HG02870 (cell line): ENCODE measurements at regions not wholly inside any gene's neighbourhood (a gene's known extent, or its start where the extent isn't known, plus 50 kb on each side); places are given as distances from the start of the nearest gene placed in this dataset.
"Not testable (repeated sequence)": the region's sequence is repeated elsewhere in the genome, so short reads cannot be mapped to it uniquely, and the experiment has no call there.

ENCODE experiments used
- ATAC-seq: cut with Tn5 transposase; IDR thresholded peaks from one replicate; pipeline ENCODE4 v1.9.1; 2021; ENCODE audit warnings: mild to moderate bottlenecking, moderate library complexity; ENCODE audit not compliant: unreplicated experiment

- ATAC-seq: peak; percentile 58
Observed at GRCh38 chr5:152527358-152528052, 122.4 kb upstream of the NMUR2 start.

- no peak for ATAC-seq
Observed at GRCh38 chr5:152529440-152529839, 124.4 kb upstream of the NMUR2 start.

- no peak for ATAC-seq
Observed at GRCh38 chr5:152532714-152533113, 127.6 kb upstream of the NMUR2 start.

DNA sequence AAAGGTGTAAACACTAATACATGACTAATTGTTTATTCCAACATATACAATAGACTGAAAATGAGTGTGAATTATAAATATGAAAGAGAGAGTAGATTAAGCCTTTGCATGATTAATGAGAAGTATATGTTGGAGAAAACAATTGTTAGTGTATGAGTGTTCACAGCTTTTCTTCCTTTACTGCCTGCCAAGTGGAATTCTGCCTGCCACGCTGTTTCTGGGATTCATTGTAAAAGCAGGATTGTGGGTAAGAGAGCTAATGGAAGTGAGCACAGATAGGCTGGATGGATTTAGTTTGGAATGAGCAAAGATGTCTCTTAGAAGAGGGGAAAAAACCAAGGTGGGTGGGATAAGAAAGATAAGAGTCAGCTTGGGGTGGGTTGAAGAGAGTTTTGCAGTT, 129.6 kb upstream of the NMUR2 start:
- no peak for ATAC-seq

GRCh38 chr5:152542741-152543140, 137.7 kb upstream of the NMUR2 start:
- ATAC-seq: no peak

GRCh38 chr5:152546493-152546892, 141.4 kb upstream of the NMUR2 start:
- ATAC-seq: no peak

- ATAC-seq: no peak
Observed at GRCh38 chr5:152547202-152547601, 142.1 kb upstream of the NMUR2 start.

- peak; percentile 57 for ATAC-seq
Observed at GRCh38 chr5:152549709-152550108, 144.6 kb upstream of the NMUR2 start.

DNA sequence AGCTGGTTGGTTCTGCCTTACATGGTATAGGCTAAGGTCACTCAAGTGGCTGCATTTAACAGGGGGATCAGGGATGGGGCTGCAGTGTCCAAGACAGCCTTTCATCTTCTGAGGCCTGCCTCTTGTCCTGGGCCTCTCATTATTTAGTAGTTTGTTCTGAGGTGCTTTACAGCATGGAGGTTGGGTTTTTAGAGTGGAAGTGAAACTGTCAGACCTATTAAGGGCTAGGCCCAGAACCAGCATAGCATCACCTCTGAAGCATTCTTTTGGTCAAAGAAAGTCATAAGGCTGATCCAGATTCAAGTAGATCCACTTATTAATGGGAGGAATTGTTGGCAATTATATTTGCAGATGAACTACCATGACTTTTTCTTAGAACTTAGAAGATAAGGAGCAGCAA, 146.0 kb upstream of the NMUR2 start:
- peak; percentile 71 for ATAC-seq

- ATAC-seq: no peak
Observed at GRCh38 chr5:152556784-152557183, 151.7 kb upstream of the NMUR2 start.

- ATAC-seq: peak; percentile 85
Observed at GRCh38 chr5:152560512-152561137, 155.5 kb upstream of the NMUR2 start.

- no peak for ATAC-seq
Observed at GRCh38 chr5:152568016-152568415, 162.9 kb upstream of the NMUR2 start.

DNA sequence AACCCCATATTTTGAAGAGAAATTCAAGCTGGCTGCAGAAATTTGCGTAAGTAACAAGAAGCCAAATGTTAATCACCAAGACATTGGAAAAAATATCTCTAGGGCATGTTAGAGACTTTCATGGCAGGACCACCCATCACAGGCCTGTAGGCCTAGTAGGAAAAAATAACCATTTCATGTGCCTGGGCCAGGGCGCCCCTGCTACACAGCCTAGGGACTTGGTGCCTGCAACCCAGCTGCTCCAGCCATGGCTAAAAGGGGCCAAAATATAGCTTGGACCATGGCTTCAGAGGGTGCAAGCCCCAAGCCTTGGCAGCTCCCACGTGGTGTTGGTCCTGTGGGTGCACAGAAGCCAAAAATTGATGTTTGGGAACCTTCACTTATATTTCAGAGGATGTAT, 167.7 kb upstream of the NMUR2 start:
- no peak for ATAC-seq

- no peak for ATAC-seq
Observed at GRCh38 chr5:152584103-152584502, 179.0 kb upstream of the NMUR2 start.

DNA sequence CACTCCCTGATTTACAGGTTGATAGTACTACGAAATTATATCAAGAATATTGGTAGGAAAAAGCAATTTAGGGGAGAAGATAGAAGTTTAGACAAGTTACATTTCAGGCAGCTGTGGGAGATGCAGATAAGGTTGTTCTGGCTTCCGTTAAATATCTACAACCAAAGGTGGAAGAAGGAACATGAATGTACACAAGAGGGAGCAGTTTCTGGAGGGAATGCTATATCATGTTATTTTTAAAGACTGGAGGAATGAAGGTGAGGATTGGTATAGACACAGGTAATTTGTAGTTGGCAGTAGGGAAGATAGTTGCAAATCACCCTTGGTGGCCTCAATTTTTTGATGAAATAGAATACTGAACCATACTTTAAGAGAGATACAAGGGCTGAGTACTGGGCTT, 187.3 kb upstream of the NMUR2 start:
- ATAC-seq: no peak

DNA sequence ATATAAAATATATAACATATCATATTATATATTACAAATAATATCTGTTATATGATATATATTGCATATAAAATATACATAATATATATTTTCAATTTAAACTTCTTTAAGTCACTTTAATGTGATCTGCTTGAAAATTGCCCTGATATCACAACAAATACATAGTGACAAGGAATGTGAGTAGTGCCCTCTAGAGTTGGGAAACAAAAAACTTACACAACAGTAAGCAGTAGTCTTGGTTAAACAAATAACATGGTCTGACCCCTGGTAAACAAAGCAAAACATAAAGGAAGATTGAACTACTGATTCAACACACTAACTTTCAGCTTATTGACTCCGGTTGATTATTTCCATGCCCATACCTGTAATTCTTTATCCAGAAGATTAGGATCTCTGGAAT, 188.3 kb upstream of the NMUR2 start:
- ATAC-seq: no peak

- ATAC-seq: no peak
Observed at GRCh38 chr5:152595405-152595804, 190.3 kb upstream of the NMUR2 start.

- no peak for ATAC-seq
Observed at GRCh38 chr5:152599096-152599495, 194.0 kb upstream of the NMUR2 start.

DNA sequence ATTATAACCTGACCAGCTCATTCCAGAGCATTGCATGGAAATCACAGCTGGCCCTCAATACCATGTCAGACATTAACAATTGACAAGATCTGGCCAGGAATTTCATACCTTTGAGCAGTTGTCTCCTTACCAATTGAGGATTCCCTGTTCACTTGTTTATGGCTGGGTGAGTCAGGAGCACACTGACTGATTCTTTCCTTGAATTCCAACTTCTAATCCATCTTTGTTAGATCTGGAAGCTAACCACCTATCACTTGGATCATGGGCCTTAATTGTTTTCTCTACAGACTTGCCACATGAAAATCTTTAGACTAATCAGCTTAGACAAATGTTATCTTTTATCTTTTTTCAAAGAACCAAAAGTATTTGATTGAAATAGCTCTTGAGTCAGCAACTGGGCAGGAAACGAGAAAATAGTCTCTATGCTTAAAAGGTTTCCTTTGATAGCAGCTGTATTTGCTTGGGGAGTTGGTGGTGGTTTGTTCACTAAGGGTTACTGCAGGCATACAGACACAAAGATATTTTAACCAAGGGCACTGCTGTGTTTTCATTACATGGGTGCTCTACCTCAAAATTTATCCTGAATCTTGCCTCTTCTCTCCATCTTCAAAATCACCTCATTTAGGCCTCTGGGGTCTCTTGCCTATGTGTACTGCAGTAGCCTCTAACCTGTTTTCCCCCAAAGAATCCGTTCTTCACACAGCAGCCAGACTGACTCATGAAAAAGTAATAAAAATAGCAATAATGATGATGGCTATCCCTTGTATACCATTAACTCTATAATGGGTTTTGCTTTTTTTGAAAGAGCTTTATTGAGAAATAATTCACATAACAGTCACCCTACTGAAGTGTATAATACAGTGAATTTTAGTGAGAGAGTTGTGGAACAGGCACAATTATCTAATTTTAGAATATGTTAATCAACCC, 197.0 kb upstream of the NMUR2 start:
- no peak for ATAC-seq

DNA sequence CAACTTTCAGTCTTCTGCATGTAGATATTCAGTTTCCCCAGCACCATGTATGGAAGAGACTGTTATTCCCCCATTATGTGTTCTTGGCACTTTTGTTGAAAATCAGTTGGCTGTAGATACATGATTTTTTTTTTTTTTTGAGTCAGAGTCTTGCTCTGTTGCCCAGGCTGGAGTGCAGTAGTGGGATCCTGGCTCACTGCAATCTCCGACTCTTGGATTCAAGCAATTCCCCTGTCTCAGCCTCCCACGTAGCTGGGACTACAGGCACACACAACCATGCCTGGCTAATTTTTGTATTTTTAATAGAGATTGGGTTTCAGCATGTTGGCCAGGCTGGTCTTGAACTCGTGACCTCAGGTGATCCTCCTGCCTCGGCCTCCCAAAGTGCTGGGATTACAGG, 201.0 kb upstream of the NMUR2 start:
- ATAC-seq: not testable (repeated sequence)

GRCh38 chr5:152606776-152607364, 201.8 kb upstream of the NMUR2 start:
- ATAC-seq: no peak
